ENCODE measurements at regions not wholly inside any gene's neighbourhood (a gene's known extent, or its start where the extent isn't known, plus 50 kb on each side); places are given as distances from the start of the nearest gene placed in this dataset.
"Not testable (repeated sequence)": the region's sequence is repeated elsewhere in the genome, so short reads cannot be mapped to it uniquely, and the experiment has no call there.

- intact Hi-C loops (cut with micrococcal nuclease; ENCODE audit: unreplicated experiment); H3K36me3 ChIP-seq (ENCODE audit: insufficient read depth, low read length, poor library complexity, severe bottlenecking); POLR2A ChIA-PET (ENCODE audit: low non-redundant PET); CTCF ChIA-PET; H3K4me3 ChIP-seq (ENCODE audit: low read depth, low read length, poor library complexity, severe bottlenecking); H3K4me1 ChIP-seq (ENCODE audit: insufficient read depth, low read length, poor library complexity, severe bottlenecking); BruUV-seq (replicated peaks); H3K27me3 ChIP-seq (replicated peaks; ENCODE audit: insufficient read depth, low read depth, low read length, poor library complexity); DNase-seq (ENCODE audit: low spot score); H3K9me3 ChIP-seq (ENCODE audit: low read depth, low read length, poor library complexity, severe bottlenecking); H3K27ac ChIP-seq (ENCODE audit: low read depth, low read length, poor library complexity, severe bottlenecking): not testable (repeated sequence)
Measured at GRCh38 chr5:7306556-7306955, 89.4 kb upstream of the ADCY2 start.

- H3K4me1 ChIP-seq (ENCODE audit: insufficient read depth, low read length, poor library complexity, severe bottlenecking); H3K27ac ChIP-seq (ENCODE audit: low read depth, low read length, poor library complexity, severe bottlenecking); CTCF ChIA-PET; H3K36me3 ChIP-seq (ENCODE audit: insufficient read depth, low read length, poor library complexity, severe bottlenecking); BruUV-seq (replicated peaks); H3K4me3 ChIP-seq (ENCODE audit: low read depth, low read length, poor library complexity, severe bottlenecking); intact Hi-C loops (cut with micrococcal nuclease; ENCODE audit: unreplicated experiment); DNase-seq (ENCODE audit: low spot score); H3K27me3 ChIP-seq (replicated peaks; ENCODE audit: insufficient read depth, low read depth, low read length, poor library complexity); POLR2A ChIA-PET (ENCODE audit: low non-redundant PET); H3K9me3 ChIP-seq (ENCODE audit: low read depth, low read length, poor library complexity, severe bottlenecking): not testable (repeated sequence)
Measured at GRCh38 chr5:7307709-7308108, 88.2 kb upstream of the ADCY2 start.

GRCh38 chr5:7309715-7310114, 86.2 kb upstream of the ADCY2 start:
- H3K4me1 ChIP-seq (ENCODE audit: insufficient read depth, low read length, poor library complexity, severe bottlenecking); H3K36me3 ChIP-seq (ENCODE audit: insufficient read depth, low read length, poor library complexity, severe bottlenecking); H3K27ac ChIP-seq (ENCODE audit: low read depth, low read length, poor library complexity, severe bottlenecking); H3K4me3 ChIP-seq (ENCODE audit: low read depth, low read length, poor library complexity, severe bottlenecking); BruUV-seq (replicated peaks); H3K9me3 ChIP-seq (ENCODE audit: low read depth, low read length, poor library complexity, severe bottlenecking); H3K27me3 ChIP-seq (replicated peaks; ENCODE audit: insufficient read depth, low read depth, low read length, poor library complexity); POLR2A ChIA-PET (ENCODE audit: low non-redundant PET); CTCF ChIA-PET; DNase-seq (ENCODE audit: low spot score); intact Hi-C loops (cut with micrococcal nuclease; ENCODE audit: unreplicated experiment): not testable (repeated sequence)

- H3K36me3 ChIP-seq (ENCODE audit: insufficient read depth, low read length, poor library complexity, severe bottlenecking); CTCF ChIA-PET; BruUV-seq (replicated peaks); intact Hi-C loops (cut with micrococcal nuclease; ENCODE audit: unreplicated experiment); H3K4me3 ChIP-seq (ENCODE audit: low read depth, low read length, poor library complexity, severe bottlenecking); H3K27ac ChIP-seq (ENCODE audit: low read depth, low read length, poor library complexity, severe bottlenecking); H3K4me1 ChIP-seq (ENCODE audit: insufficient read depth, low read length, poor library complexity, severe bottlenecking); POLR2A ChIA-PET (ENCODE audit: low non-redundant PET); H3K9me3 ChIP-seq (ENCODE audit: low read depth, low read length, poor library complexity, severe bottlenecking); H3K27me3 ChIP-seq (replicated peaks; ENCODE audit: insufficient read depth, low read depth, low read length, poor library complexity); DNase-seq (ENCODE audit: low spot score): not testable (repeated sequence)
Measured at GRCh38 chr5:7310656-7311055, 85.3 kb upstream of the ADCY2 start.

GRCh38 chr5:7315118-7315517, 80.8 kb upstream of the ADCY2 start:
- no peaks in the 10 kb centered on the region for H3K27me3 ChIP-seq (replicated peaks; ENCODE audit: insufficient read depth, low read depth, low read length, poor library complexity)
- TF ChIP-seq EZH2 (IDR thresholded peaks at IDR 0.05; ENCODE audit: borderline replicate concordance, low read depth, low read length, poor library complexity, severe bottlenecking) (no peak), CTCF (conservative IDR thresholded peaks at IDR 0.05; ENCODE audit: low read depth, low read length) (no peak)
- H3K4me3 ChIP-seq (ENCODE audit: low read depth, low read length, poor library complexity, severe bottlenecking), result no peak overlapping the region
- BruUV-seq (replicated peaks), result no TSS peak
- no peaks in the 10 kb centered on the region for H3K9me3 ChIP-seq (ENCODE audit: low read depth, low read length, poor library complexity, severe bottlenecking)
- no peaks in the 10 kb centered on the region for H3K4me1 ChIP-seq (ENCODE audit: insufficient read depth, low read length, poor library complexity, severe bottlenecking)
- ChIA-PET CTCF (no interaction called here), POLR2A (ENCODE audit: low non-redundant PET) (no interaction called here)
- intact Hi-C loops (cut with micrococcal nuclease; ENCODE audit: unreplicated experiment), result no loop called here
- H3K27ac ChIP-seq (ENCODE audit: low read depth, low read length, poor library complexity, severe bottlenecking), result no peak overlapping the region
- DNase-seq (ENCODE audit: low spot score), result no peak
- no peaks in the 10 kb centered on the region for H3K36me3 ChIP-seq (ENCODE audit: insufficient read depth, low read length, poor library complexity, severe bottlenecking)

Data from A673 (cell line).